GM23338 (cell line): ENCODE measurements at regions not wholly inside any gene's neighbourhood (a gene's known extent, or its start where the extent isn't known, plus 50 kb on each side); places are given as distances from the start of the nearest gene placed in this dataset.

ENCODE experiments used
- CREB1 ChIP-seq: fragments of 250-450 bp; sonication (Bioruptor Pico); IDR thresholded peaks from 2 replicates; pipeline ENCODE4 v1.5.0; 2020; ENCODE audit warnings: low read depth, mild to moderate bottlenecking, moderate library complexity
- CTCF ChIP-seq, 2 experiments: fragments of 200-600 bp in 1 of 2; sonication (generic) in 1 of 2; conservative IDR thresholded peaks; 2 replicates each; pipeline versions ENCODE4 v1.5.1 to v1.6.1; 2016 to 2017; ENCODE audit warnings: antibody characterized with exemption in 2 of 2, low read depth in 2 of 2, mild to moderate bottlenecking in 2 of 2, moderate library complexity in 1 of 2
- ETS1 ChIP-seq: IDR thresholded peaks from 2 replicates; pipeline ENCODE4 v1.6.1; 2016; ENCODE audit warnings: antibody characterized with exemption
- EZH2 ChIP-seq: fragments of 200-600 bp; sonication (generic); IDR thresholded peaks from one replicate; pipeline ENCODE4 v1.8.0; 2017; ENCODE audit warnings: antibody characterized with exemption, mild to moderate bottlenecking, low read depth; ENCODE audit not compliant: unreplicated experiment
- EZH2phosphoT487 ChIP-seq: fragments of 200-600 bp; sonication (generic); IDR thresholded peaks from one replicate; pipeline ENCODE4 v1.8.1; 2018; ENCODE audit warnings: antibody characterized with exemption; ENCODE audit not compliant: unreplicated experiment
- JUNB ChIP-seq: IDR thresholded peaks from one replicate; pipeline ENCODE4 v1.6.1; 2016; ENCODE audit warnings: antibody characterized with exemption; ENCODE audit not compliant: unreplicated experiment
- NANOG ChIP-seq: IDR thresholded peaks from 2 replicates; pipeline ENCODE4 v1.6.1; 2016; ENCODE audit warnings: antibody characterized with exemption, borderline replicate concordance
- POLR2AphosphoS5 ChIP-seq: IDR thresholded peaks from 2 replicates; pipeline ENCODE4 v1.6.1; 2016; ENCODE audit warnings: antibody characterized with exemption, low read depth
- REST ChIP-seq: IDR thresholded peaks from one replicate; pipeline ENCODE4 v1.6.1; 2018; ENCODE audit warnings: antibody characterized with exemption; ENCODE audit not compliant: unreplicated experiment
- STAT1 ChIP-seq: IDR thresholded peaks from one replicate; pipeline ENCODE4 v1.6.1; 2016; ENCODE audit warnings: antibody characterized with exemption; ENCODE audit not compliant: unreplicated experiment
- ZNF114 ChIP-seq: fragments of 250-450 bp; sonication (Bioruptor Pico); IDR thresholded peaks from 2 replicates; pipeline ENCODE4 v1.5.0; 2020; ENCODE audit warnings: mild to moderate bottlenecking, moderate library complexity
- ZNF331 ChIP-seq: fragments of 250-450 bp; sonication (Bioruptor Pico); IDR thresholded peaks from 2 replicates; pipeline ENCODE4 v1.5.0; 2020; ENCODE audit warnings: low read depth, mild to moderate bottlenecking, moderate library complexity
- TF ChIP-seq, protein P1 (sequence below): fragments of 250-450 bp; sonication (Bioruptor Pico); IDR thresholded peaks from 2 replicates; pipeline ENCODE4 v1.5.0; 2020; ENCODE audit warnings: mild to moderate bottlenecking, moderate library complexity

DNA sequence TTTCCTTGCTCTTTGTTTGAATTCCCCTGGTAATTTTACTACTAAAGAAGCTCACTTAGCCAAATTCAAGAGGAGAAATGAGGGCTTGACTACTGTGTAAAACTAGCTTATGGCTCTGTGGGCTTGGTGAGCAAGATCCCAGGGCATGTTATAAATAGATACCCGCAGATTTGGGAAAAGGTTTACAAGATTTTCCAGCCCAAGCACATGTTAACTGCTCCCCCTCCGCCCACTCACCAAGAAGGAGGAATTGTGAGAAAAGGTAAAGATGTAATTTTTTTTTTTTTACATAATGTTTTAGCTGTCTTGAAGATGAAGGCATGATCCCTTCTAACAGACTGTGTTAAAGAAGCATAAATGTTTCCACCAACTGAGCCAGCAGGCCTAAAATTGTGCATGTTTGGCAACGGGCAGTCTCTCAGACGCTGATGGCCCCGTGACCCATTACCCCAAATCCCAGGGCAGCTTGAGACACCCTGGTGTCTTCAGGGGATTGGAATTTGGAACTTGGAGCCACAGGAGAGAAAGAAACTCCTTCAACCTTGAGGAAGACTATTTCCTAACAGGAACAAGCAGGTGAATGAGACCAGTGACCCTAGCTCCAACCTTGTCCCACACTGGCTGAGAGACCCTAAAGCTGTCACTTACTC is 429.8 kb upstream of the CELF2 start:
- TF ChIP-seq CTCF (conservative IDR thresholded peaks at IDR 0.05; ENCODE audit: low read depth in 2 of 2) (no peak), POLR2AphosphoS5 (no peak), CREB1 (no peak), EZH2 (no peak), ZNF114 (CRISPR knock-in tag) (no peak), EZH2phosphoT487 (no peak), ZNF331 (CRISPR knock-in tag) (no peak), JUNB (no peak), REST (no peak), NANOG (no peak), ETS1 (no peak), STAT1 (no peak)
- TF ChIP-seq, protein P1, sequence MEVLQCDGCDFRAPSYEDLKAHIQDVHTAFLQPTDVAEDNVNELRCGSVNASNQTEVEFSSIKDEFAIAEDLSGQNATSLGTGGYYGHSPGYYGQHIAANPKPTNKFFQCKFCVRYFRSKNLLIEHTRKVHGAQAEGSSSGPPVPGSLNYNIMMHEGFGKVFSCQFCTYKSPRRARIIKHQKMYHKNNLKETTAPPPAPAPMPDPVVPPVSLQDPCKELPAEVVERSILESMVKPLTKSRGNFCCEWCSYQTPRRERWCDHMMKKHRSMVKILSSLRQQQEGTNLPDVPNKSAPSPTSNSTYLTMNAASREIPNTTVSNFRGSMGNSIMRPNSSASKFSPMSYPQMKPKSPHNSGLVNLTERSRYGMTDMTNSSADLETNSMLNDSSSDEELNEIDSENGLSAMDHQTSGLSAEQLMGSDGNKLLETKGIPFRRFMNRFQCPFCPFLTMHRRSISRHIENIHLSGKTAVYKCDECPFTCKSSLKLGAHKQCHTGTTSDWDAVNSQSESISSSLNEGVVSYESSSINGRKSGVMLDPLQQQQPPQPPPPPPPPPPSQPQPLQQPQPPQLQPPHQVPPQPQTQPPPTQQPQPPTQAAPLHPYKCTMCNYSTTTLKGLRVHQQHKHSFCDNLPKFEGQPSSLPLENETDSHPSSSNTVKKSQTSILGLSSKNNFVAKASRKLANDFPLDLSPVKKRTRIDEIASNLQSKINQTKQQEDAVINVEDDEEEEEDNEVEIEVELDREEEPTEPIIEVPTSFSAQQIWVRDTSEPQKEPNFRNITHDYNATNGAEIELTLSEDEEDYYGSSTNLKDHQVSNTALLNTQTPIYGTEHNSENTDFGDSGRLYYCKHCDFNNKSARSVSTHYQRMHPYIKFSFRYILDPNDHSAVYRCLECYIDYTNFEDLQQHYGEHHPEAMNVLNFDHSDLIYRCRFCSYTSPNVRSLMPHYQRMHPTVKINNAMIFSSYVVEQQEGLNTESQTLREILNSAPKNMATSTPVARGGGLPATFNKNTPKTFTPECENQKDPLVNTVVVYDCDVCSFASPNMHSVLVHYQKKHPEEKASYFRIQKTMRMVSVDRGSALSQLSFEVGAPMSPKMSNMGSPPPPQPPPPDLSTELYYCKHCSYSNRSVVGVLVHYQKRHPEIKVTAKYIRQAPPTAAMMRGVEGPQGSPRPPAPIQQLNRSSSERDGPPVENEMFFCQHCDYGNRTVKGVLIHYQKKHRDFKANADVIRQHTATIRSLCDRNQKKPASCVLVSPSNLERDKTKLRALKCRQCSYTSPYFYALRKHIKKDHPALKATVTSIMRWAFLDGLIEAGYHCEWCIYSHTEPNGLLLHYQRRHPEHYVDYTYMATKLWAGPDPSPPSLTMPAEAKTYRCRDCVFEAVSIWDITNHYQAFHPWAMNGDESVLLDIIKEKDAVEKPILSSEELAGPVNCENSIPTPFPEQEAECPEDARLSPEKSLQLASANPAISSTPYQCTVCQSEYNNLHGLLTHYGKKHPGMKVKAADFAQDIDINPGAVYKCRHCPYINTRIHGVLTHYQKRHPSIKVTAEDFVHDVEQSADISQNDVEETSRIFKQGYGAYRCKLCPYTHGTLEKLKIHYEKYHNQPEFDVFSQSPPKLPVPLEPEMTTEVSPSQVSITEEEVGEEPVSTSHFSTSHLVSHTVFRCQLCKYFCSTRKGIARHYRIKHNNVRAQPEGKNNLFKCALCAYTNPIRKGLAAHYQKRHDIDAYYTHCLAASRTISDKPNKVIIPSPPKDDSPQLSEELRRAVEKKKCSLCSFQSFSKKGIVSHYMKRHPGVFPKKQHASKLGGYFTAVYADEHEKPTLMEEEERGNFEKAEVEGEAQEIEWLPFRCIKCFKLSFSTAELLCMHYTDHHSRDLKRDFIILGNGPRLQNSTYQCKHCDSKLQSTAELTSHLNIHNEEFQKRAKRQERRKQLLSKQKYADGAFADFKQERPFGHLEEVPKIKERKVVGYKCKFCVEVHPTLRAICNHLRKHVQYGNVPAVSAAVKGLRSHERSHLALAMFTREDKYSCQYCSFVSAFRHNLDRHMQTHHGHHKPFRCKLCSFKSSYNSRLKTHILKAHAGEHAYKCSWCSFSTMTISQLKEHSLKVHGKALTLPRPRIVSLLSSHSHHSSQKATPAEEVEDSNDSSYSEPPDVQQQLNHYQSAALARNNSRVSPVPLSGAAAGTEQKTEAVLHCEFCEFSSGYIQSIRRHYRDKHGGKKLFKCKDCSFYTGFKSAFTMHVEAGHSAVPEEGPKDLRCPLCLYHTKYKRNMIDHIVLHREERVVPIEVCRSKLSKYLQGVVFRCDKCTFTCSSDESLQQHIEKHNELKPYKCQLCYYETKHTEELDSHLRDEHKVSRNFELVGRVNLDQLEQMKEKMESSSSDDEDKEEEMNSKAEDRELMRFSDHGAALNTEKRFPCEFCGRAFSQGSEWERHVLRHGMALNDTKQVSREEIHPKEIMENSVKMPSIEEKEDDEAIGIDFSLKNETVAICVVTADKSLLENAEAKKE (CRISPR knock-in tag), result no peak
